SK-N-SH (cell line): ENCODE measurements at regions not wholly inside any gene's neighbourhood (a gene's known extent, or its start where the extent isn't known, plus 50 kb on each side); places are given as distances from the start of the nearest gene placed in this dataset.

Experiments used
- CTCF ChIA-PET: fragments of 300-600, 350-600 bp; formaldehyde crosslinking; extraction: SDS; loops from one replicate; lab custom pipeline; 2021; lab: Yijun Ruan, JAX
- POLR2A ChIA-PET: fragments of 350-600 bp; sonication (Branson Sonifier 250); formaldehyde crosslinking; extraction: SDS; loops from one replicate; lab custom pipeline; 2020; ENCODE audit warnings: antibody characterized with exemption, inconsistent platforms; lab: Yijun Ruan, JAX
- DNase-seq: peaks from one replicate; pipeline ENCODE4 v3.0.0; 2012
- H2AFZ ChIP-seq: fragments of 200-600 bp; sonication (generic); 2 replicates; pipeline ENCODE4 v1.8.1; 2016; ENCODE audit warnings: antibody characterized with exemption, mild to moderate bottlenecking, low read depth
- H3F3A ChIP-seq: fragments of 200-600 bp; sonication (generic); replicated peaks from 2 replicates; pipeline ENCODE3; 2016; ENCODE audit warnings: antibody characterized with exemption, mild to moderate bottlenecking; ENCODE audit not compliant: insufficient read depth
- H3K27ac ChIP-seq, 2 experiments: fragments of 200-500 bp in 1 of 2; fragments of 200-600 bp in 1 of 2; sonication (Bioruptor generic) in 1 of 2; sonication (generic), shearing (Covaris generic) in 1 of 2; 2 replicates each; pipeline versions ENCODE4 v1.5.1 to v1.6.1; 2014 to 2016; ENCODE audit warnings: low read depth in 2 of 2, inconsistent platforms in 1 of 2, low read length in 1 of 2, mild to moderate bottlenecking in 1 of 2, mixed read lengths in 1 of 2
- H3K27me3 ChIP-seq: fragments of 200-600 bp; sonication (generic), shearing (Covaris generic); 2 replicates; pipeline ENCODE4 v1.6.1; 2016; ENCODE audit warnings: mixed run types; ENCODE audit not compliant: insufficient read depth
- H3K36me3 ChIP-seq, 2 experiments: fragments of 200-500 bp in 1 of 2; fragments of 200-600 bp in 1 of 2; sonication (Bioruptor generic) in 1 of 2; sonication (generic) in 1 of 2; replicated peaks in 1 of 2; 2 replicates each; pipeline versions ENCODE3 to v1.5.1; 2014 to 2016; ENCODE audit warnings: low read length in 1 of 2, mild to moderate bottlenecking in 1 of 2; ENCODE audit not compliant: insufficient read depth in 2 of 2, control insufficient read depth in 1 of 2
- H3K4me1 ChIP-seq, 2 experiments: fragments of 200-500 bp in 1 of 2; fragments of 200-600 bp in 1 of 2; sonication (Bioruptor generic) in 1 of 2; sonication (generic), shearing (Covaris generic) in 1 of 2; 2 replicates each; pipeline versions ENCODE4 v1.5.1 to v1.6.1; 2014 to 2016; ENCODE audit warnings: low read depth in 1 of 2, low read length in 1 of 2, mixed run types in 1 of 2; ENCODE audit not compliant: insufficient read depth in 2 of 2, control insufficient read depth in 1 of 2
- H3K4me2 ChIP-seq: fragments of 200-600 bp; sonication (generic), shearing (Covaris generic); 2 replicates; pipeline ENCODE4 v1.6.1; 2017; ENCODE audit warnings: mixed run types
- H3K4me3 ChIP-seq, 2 experiments: fragments of 200-500 bp in 1 of 2; fragments of 200-600 bp in 1 of 2; sonication (Bioruptor generic) in 1 of 2; sonication (generic), shearing (Covaris generic) in 1 of 2; 2 replicates each; pipeline versions ENCODE4 v1.5.1 to v1.8.1; 2014 to 2016; ENCODE audit warnings: low read depth in 2 of 2, inconsistent platforms in 1 of 2, low read length in 1 of 2, mild to moderate bottlenecking in 1 of 2, mixed read lengths in 1 of 2, moderate library complexity in 1 of 2
- H3K79me2 ChIP-seq: fragments of 200-600 bp; sonication (generic); 2 replicates; pipeline ENCODE4 v1.8.1; 2017; ENCODE audit warnings: mild to moderate bottlenecking; ENCODE audit not compliant: insufficient read depth
- H3K9ac ChIP-seq: fragments of 200-600 bp; sonication (generic); 2 replicates; pipeline ENCODE4 v1.6.1; 2017; ENCODE audit warnings: mixed run types
- H3K9me2 ChIP-seq: fragments of 200-600 bp; sonication (generic); 2 replicates; pipeline ENCODE4 v1.6.1; 2017; ENCODE audit warnings: mixed run types
- H3K9me3 ChIP-seq: fragments of 200-600 bp; sonication (generic); 2 replicates; pipeline ENCODE4 v1.6.1; 2017; ENCODE audit warnings: mixed run types, mild to moderate bottlenecking, moderate library complexity
- H4K20me1 ChIP-seq: fragments of 200-600 bp; sonication (generic); 2 replicates; pipeline ENCODE4 v1.6.1; 2017; ENCODE audit warnings: mild to moderate bottlenecking, mixed run types; ENCODE audit not compliant: insufficient read depth
- ELF1 ChIP-seq: IDR thresholded peaks from 2 replicates; pipeline ENCODE4 v1.4.0; 2012
- GATA2 ChIP-seq: sonication (generic); formaldehyde crosslinking; IDR thresholded peaks from 2 replicates; pipeline ENCODE4 v1.5.0; 2020; ENCODE audit warnings: mild to moderate bottlenecking, missing genetic modification reagents
- IRF3 ChIP-seq: fragments of 150-350 bp; IDR thresholded peaks from 2 replicates; pipeline ENCODE4 v1.6.1; 2016; ENCODE audit warnings: mild to moderate bottlenecking, low read depth, low read length
- NFIC ChIP-seq: IDR thresholded peaks from 2 replicates; pipeline ENCODE4 v1.4.0; 2012; ENCODE audit warnings: borderline replicate concordance
- NRF1 ChIP-seq: IDR thresholded peaks from 2 replicates; pipeline ENCODE4 v1.6.1; 2012; ENCODE audit warnings: low read depth, mild to moderate bottlenecking, low read length
- POLR2AphosphoS5 ChIP-seq: IDR thresholded peaks from 2 replicates; pipeline ENCODE4 v1.6.1; 2012; ENCODE audit warnings: low read depth, low read length
- RAD21 ChIP-seq: IDR thresholded peaks from 2 replicates; pipeline ENCODE4 v1.6.1; 2012; ENCODE audit warnings: mild to moderate bottlenecking, low read length
- RFX5 ChIP-seq: IDR thresholded peaks from 2 replicates; pipeline ENCODE4 v1.6.1; 2012; ENCODE audit warnings: mild to moderate bottlenecking, improper control_type of control experiment, low read length
- SIN3A ChIP-seq: IDR thresholded peaks from 2 replicates; pipeline ENCODE4 v1.6.1; 2012; ENCODE audit warnings: low read depth, mild to moderate bottlenecking, low read length, moderate library complexity, borderline replicate concordance
- SMC3 ChIP-seq: IDR thresholded peaks from 2 replicates; pipeline ENCODE4 v1.6.1; 2012; ENCODE audit warnings: low read depth, low read length, improper control_type of control experiment
- TEAD4 ChIP-seq: IDR thresholded peaks from 2 replicates; pipeline ENCODE4 v1.4.0; 2012; ENCODE audit warnings: mild to moderate bottlenecking, borderline replicate concordance; ENCODE audit not compliant: insufficient read depth
- YY1 ChIP-seq: IDR thresholded peaks from 2 replicates; pipeline ENCODE4 v1.4.0; 2012; ENCODE audit warnings: low read depth, mild to moderate bottlenecking
- WGBS: methylation state at CpG from one replicate; pipeline ENCODE4 v1.1.6; 2017; ENCODE audit warnings: low lambda C conversion rate; 5-methylcytosine and 5-hydroxymethylcytosine counted together
- TF ChIP-seq, protein P1 (sequence below): IDR thresholded peaks from 2 replicates; pipeline ENCODE4; 2012

- CTCF ChIA-PET: interaction anchor here (1.5 kb wide), 1 partner anchor 8 kb away, joined by 5 read pairs; no protein-coding TSS in a partner anchor
- no peaks in the 10 kb centered on the region for H3F3A ChIP-seq
These were observed 774.4 kb upstream of the POM121L12 start for GRCh38 chr7:52261057-52261456.

GRCh38 chr7:52260046-52260665 is 775.3 kb upstream of the POM121L12 start:
- Histone ChIP-seq H3K27ac (no peak overlapping the region), H3K9me3 (no peaks in the 10 kb centered on the region; the same call in 1 of the 2 replicates), H3F3A (no peaks in the 10 kb centered on the region), H2AFZ (no peak overlapping the region), H3K4me2 (no peak overlapping the region), H3K4me1 (no peaks in the 10 kb centered on the region; a peak in 1 of 4 replicates), H3K79me2 (no peaks in the 10 kb centered on the region), H3K9ac (no peak overlapping the region), H3K36me3 (no peaks in the 10 kb centered on the region), H4K20me1 (no peaks in the 10 kb centered on the region), H3K4me3 (no peak overlapping the region), H3K27me3 (no peaks in the 10 kb centered on the region), H3K9me2 (no peaks in the 10 kb centered on the region)
- WGBS: 43% methylated on average over 6 of the region's 6 CpGs
- ChIA-PET POLR2A (no interaction called here), CTCF (interaction anchor here (1.5 kb wide), 1 partner anchor 9 kb away, joined by 5 read pairs; no protein-coding TSS in a partner anchor)
- DNase-seq: peak; percentile 42
- TF ChIP-seq RAD21: peak; percentile 65
- TF ChIP-seq SMC3: peak; percentile 31; the same call in 1 of the 2 replicates
- TF ChIP-seq, protein P1, sequence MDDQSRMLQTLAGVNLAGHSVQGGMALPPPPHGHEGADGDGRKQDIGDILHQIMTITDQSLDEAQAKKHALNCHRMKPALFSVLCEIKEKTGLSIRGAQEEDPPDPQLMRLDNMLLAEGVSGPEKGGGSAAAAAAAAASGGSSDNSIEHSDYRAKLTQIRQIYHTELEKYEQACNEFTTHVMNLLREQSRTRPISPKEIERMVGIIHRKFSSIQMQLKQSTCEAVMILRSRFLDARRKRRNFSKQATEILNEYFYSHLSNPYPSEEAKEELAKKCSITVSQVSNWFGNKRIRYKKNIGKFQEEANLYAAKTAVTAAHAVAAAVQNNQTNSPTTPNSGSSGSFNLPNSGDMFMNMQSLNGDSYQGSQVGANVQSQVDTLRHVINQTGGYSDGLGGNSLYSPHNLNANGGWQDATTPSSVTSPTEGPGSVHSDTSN: no peak

More at GRCh38 chr7:52261057-52261456, 774.4 kb upstream of the POM121L12 start:
- no peaks in the 10 kb centered on the region; the same call in 1 of the 2 replicates for H3K9me3 ChIP-seq
- no peaks in the 10 kb centered on the region for H3K79me2 ChIP-seq
- 75% methylated on average over 6 of the region's 6 CpGs for WGBS
- no peaks in the 10 kb centered on the region; a peak in 1 of 4 replicates for H3K4me1 ChIP-seq
- POLR2A ChIA-PET: no interaction called here
- H4K20me1 ChIP-seq: no peaks in the 10 kb centered on the region
- no peaks in the 10 kb centered on the region for H3K36me3 ChIP-seq
- H3K9ac ChIP-seq: no peak overlapping the region
- no peaks in the 10 kb centered on the region for H3K27me3 ChIP-seq
- H3K9me2 ChIP-seq: no peaks in the 10 kb centered on the region
- H3K4me3 ChIP-seq: no peak overlapping the region
- no peak for DNase-seq
- no peak overlapping the region for H3K4me2 ChIP-seq
- TF ChIP-seq NFIC: no peak
- no peak for TF ChIP-seq ELF1
- TF ChIP-seq TEAD4: no peak
- TF ChIP-seq YY1: no peak
- no peak for TF ChIP-seq RFX5
- no peak for TF ChIP-seq GATA2 (CRISPR knock-in tag)
- TF ChIP-seq SMC3: no peak
- TF ChIP-seq POLR2AphosphoS5: no peak
- TF ChIP-seq, protein P1: no peak
- TF ChIP-seq NRF1: no peak
- TF ChIP-seq SIN3A: no peak
- no peak for TF ChIP-seq IRF3
- H2AFZ ChIP-seq: no peak overlapping the region
- no peak overlapping the region for H3K27ac ChIP-seq
